Peyer's patch (tissue), 4 donors: ENCODE measurements at regions not wholly inside any gene's neighbourhood (a gene's known extent, or its start where the extent isn't known, plus 50 kb on each side); places are given as distances from the start of the nearest gene placed in this dataset.

Experiments used
- POLR2A ChIP-seq, 2 donors: fragments of 450-650 bp; IDR thresholded peaks; one replicate each; pipeline ENCODE4 v1.5.1; 2017; ENCODE audit warnings: antibody characterized with exemption in 2 of 2, mild to moderate bottlenecking in 2 of 2, moderate library complexity in 2 of 2
- TF ChIP-seq, protein P1 (sequence below), 6 experiments: fragments of 450-650 bp in 4 of 6; fragments of 200-600 bp in 2 of 6; sonication (generic) in 1 of 6; IDR thresholded peaks; one replicate each; pipeline ENCODE4 v1.5.1; 2017 to 2019; ENCODE audit warnings: antibody characterized with exemption in 6 of 6, mild to moderate bottlenecking in 3 of 6, moderate library complexity in 1 of 6

DNA sequence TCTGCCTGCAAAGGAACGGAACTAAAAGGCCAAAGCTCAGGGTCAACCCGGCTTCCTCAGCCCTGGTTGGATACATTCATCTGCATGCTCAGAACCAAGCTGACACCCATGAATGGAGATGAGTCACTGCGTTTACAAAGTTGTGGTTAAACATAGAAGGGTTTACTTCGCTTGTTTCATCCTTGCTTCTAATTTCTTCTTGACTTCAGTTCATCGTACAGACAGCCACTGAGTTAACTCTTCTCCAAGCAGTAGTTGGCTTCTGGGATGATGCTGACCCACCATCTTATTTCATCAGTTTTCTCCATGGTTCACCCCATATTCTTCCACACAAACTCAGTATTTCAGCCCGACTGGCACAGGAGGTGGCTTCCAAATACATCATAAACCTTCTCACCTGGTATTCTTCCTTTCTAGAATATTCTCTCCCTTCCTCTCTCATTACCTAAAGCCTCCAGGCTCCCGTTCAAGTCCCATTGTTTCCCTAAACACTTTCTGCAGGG is 166.3 kb upstream of the RNF32 start:
- TF ChIP-seq, protein P1, sequence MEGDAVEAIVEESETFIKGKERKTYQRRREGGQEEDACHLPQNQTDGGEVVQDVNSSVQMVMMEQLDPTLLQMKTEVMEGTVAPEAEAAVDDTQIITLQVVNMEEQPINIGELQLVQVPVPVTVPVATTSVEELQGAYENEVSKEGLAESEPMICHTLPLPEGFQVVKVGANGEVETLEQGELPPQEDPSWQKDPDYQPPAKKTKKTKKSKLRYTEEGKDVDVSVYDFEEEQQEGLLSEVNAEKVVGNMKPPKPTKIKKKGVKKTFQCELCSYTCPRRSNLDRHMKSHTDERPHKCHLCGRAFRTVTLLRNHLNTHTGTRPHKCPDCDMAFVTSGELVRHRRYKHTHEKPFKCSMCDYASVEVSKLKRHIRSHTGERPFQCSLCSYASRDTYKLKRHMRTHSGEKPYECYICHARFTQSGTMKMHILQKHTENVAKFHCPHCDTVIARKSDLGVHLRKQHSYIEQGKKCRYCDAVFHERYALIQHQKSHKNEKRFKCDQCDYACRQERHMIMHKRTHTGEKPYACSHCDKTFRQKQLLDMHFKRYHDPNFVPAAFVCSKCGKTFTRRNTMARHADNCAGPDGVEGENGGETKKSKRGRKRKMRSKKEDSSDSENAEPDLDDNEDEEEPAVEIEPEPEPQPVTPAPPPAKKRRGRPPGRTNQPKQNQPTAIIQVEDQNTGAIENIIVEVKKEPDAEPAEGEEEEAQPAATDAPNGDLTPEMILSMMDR (IDR thresholded peaks at IDR 0.05), result no peak
- TF ChIP-seq POLR2A (IDR thresholded peaks at IDR 0.05), result no peak
